GM21786 (cell line): ENCODE measurements at regions not wholly inside any gene's neighbourhood (a gene's known extent, or its start where the extent isn't known, plus 50 kb on each side); places are given as distances from the start of the nearest gene placed in this dataset.

Experiments
- ATAC-seq: cut with Tn5 transposase; IDR thresholded peaks from one replicate; pipeline ENCODE4 v1.9.1; 2021; ENCODE audit not compliant: unreplicated experiment

GRCh38 chr7:67547183-67547907, 550.7 kb downstream of the TYW1 start:
- no peak for ATAC-seq

GRCh38 chr7:67549126-67549525, 552.5 kb downstream of the TYW1 start:
- ATAC-seq, result no peak

GRCh38 chr7:67550801-67551436, 554.3 kb downstream of the TYW1 start:
- ATAC-seq, result no peak

- no peak for ATAC-seq
These were observed 556.1 kb downstream of the TYW1 start for GRCh38 chr7:67552738-67553137.

- ATAC-seq, result no peak
These were observed 556.7 kb downstream of the TYW1 start for GRCh38 chr7:67553378-67553777.

GRCh38 chr7:67554986-67555385, 558.4 kb downstream of the TYW1 start:
- no peak for ATAC-seq

- no peak for ATAC-seq
These were observed 568.3 kb downstream of the TYW1 start for GRCh38 chr7:67564959-67565358.

- no peak for ATAC-seq
These were observed 569.5 kb downstream of the TYW1 start for GRCh38 chr7:67566101-67566500.

GRCh38 chr7:67571026-67571545, 574.5 kb downstream of the TYW1 start:
- no peak for ATAC-seq

- ATAC-seq, result no peak
These were observed 577.0 kb downstream of the TYW1 start for GRCh38 chr7:67573639-67574038.

- no peak for ATAC-seq
These were observed 592.0 kb downstream of the TYW1 start for GRCh38 chr7:67588631-67589030.

- no peak for ATAC-seq
These were observed 592.5 kb downstream of the TYW1 start for GRCh38 chr7:67589183-67589582.

- ATAC-seq, result no peak
These were observed 594.0 kb downstream of the TYW1 start for GRCh38 chr7:67590649-67591048.

GRCh38 chr7:67593794-67594193, 597.2 kb downstream of the TYW1 start:
- no peak for ATAC-seq

GRCh38 chr7:67595431-67596180, 599.0 kb downstream of the TYW1 start:
- no peak for ATAC-seq

GRCh38 chr7:67597161-67597560, 600.5 kb downstream of the TYW1 start:
- no peak for ATAC-seq

- ATAC-seq, result no peak
These were observed 601.8 kb downstream of the TYW1 start for GRCh38 chr7:67598469-67598868.

- ATAC-seq, result no peak
These were observed 602.9 kb downstream of the TYW1 start for GRCh38 chr7:67599331-67600062.

- no peak for ATAC-seq
These were observed 605.7 kb downstream of the TYW1 start for GRCh38 chr7:67602246-67602887.
